ENCODE measurements at regions not wholly inside any gene's neighbourhood (a gene's known extent, or its start where the extent isn't known, plus 50 kb on each side); places are given as distances from the start of the nearest gene placed in this dataset.

DNA sequence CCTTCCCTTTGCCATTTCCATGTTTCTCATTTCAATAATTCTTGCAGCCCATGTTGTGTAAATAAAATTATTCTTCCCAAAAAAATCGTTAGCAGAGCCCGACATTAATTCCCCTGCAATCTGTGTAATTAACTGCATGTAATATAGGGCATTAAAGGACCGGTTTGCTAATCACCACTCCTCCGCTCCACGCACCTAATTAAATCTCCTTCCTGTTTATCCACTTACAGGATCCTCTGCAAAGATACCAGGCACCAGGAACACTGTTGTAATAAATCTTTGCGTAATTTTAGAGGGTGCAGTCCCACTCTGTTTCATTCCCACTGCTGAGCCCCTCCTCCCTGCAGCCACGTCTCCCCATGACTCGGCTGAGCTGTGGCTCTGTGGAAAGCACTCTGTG lies 105.0 kb upstream of the PPP1R26 start:
- H3K4me3 ChIP-seq (ENCODE audit: low read depth, low read length): no peak overlapping the region
- TF ChIP-seq, protein P1, sequence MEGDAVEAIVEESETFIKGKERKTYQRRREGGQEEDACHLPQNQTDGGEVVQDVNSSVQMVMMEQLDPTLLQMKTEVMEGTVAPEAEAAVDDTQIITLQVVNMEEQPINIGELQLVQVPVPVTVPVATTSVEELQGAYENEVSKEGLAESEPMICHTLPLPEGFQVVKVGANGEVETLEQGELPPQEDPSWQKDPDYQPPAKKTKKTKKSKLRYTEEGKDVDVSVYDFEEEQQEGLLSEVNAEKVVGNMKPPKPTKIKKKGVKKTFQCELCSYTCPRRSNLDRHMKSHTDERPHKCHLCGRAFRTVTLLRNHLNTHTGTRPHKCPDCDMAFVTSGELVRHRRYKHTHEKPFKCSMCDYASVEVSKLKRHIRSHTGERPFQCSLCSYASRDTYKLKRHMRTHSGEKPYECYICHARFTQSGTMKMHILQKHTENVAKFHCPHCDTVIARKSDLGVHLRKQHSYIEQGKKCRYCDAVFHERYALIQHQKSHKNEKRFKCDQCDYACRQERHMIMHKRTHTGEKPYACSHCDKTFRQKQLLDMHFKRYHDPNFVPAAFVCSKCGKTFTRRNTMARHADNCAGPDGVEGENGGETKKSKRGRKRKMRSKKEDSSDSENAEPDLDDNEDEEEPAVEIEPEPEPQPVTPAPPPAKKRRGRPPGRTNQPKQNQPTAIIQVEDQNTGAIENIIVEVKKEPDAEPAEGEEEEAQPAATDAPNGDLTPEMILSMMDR (IDR thresholded peaks at IDR 0.05; ENCODE audit: borderline replicate concordance, insufficient read depth, low read depth, low read length): no peak

- H3K4me3 ChIP-seq (ENCODE audit: low read depth, low read length): no peak overlapping the region
- TF ChIP-seq, protein P1 (IDR thresholded peaks at IDR 0.05; ENCODE audit: borderline replicate concordance, insufficient read depth, low read depth, low read length): no peak
Measured at GRCh38 chr9:135375001-135375400, 104.6 kb upstream of the PPP1R26 start.

DNA sequence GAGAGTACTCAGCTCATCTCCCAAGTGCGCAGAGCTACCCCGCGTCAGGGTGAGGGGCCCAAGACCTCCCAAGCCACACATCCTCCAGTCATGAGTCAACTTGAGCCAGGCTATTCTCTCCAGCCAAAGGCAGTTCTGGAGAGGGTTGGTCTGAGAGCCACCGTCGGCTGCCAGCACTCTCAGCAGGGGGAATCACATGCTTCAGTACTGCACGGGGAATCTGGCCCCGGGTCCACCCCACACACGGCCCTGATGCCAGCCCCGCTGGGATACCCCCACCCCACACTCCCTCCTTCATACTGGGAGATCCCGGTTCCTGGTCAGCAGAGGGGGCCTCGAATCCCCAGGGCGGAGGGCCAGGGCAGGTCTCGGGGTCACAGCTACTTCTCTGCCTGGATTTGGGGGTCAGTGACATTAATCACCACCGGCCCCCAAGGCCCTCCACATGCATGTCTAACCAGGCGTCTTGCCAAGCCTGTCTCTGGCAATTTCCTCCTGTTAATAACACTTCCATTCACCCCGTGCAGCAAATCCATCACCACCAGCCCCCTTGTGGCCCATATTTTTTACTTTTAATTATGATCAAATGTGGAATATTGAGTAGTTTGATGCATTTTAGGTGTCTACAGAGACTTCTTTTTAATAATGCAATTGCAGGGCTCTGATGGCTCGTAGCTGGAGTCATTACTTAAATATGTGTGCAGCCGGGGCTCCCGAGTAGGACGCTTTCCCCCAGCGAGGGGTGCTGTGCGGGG lies 102.9 kb upstream of the PPP1R26 start:
- no peak overlapping the region for H3K4me3 ChIP-seq (ENCODE audit: low read depth, low read length)
- TF ChIP-seq, protein P1 (IDR thresholded peaks at IDR 0.05; ENCODE audit: borderline replicate concordance, insufficient read depth, low read depth, low read length): no peak

DNA sequence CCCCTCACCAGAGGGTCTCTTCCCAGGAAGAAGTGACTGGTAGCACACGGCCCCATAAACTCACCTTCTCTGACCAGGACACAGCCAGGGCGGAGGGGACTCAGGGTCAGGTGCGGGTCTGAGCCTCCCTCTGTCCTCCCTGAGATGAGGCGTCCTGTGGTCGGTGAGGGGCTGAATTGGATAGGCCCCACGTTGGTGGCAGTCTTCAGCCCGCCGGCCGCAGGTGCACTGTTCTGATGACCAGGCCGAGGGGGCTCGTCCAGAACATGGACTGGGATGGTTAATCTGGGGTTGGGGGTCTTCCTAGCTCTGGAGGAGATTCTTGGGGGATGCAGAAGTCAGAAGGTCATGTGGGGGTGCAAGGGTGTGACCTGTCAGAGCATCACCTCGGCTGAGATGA lies 102.2 kb upstream of the PPP1R26 start:
- H3K4me3 ChIP-seq (ENCODE audit: low read depth, low read length): no peak overlapping the region
- TF ChIP-seq, protein P1 (IDR thresholded peaks at IDR 0.05; ENCODE audit: borderline replicate concordance, insufficient read depth, low read depth, low read length): no peak

DNA sequence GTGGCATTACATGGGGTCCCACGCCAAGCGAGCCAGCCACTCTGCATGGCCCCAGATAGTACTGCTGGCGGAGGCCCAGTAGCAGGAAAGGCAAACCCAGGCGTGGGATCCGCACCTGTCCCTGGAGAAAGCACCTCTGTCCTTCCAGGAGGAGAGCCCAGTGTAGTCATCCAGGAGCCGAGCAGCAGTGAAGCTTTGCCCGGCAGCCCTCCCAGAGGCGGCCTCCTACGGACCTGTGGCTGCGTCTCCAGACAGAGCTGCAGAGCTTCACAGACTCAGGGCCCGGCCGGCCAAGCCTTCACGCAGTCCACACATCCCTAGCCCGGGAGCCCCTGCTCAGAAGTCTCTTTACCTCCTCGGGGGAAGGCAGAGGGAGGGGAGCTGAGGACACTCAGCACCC lies 100.8 kb upstream of the PPP1R26 start:
- TF ChIP-seq, protein P1 (IDR thresholded peaks at IDR 0.05; ENCODE audit: borderline replicate concordance, insufficient read depth, low read depth, low read length): no peak
- no peak overlapping the region for H3K4me3 ChIP-seq (ENCODE audit: low read depth, low read length)

- TF ChIP-seq, protein P1 (IDR thresholded peaks at IDR 0.05; ENCODE audit: borderline replicate concordance, insufficient read depth, low read depth, low read length): no peak
- H3K4me3 ChIP-seq (ENCODE audit: low read depth, low read length): no peak overlapping the region
Measured at GRCh38 chr9:135379540-135380267, 99.9 kb upstream of the PPP1R26 start.

Measured in GM12875 (cell line).